Activated naive CD4-positive, alpha-beta T cell treated with anti-CD3 and anti-CD28 coated beads, Interleukin-2, amount 50 U/mL, for 16 hours (primary cell): ENCODE measurements at regions not wholly inside any gene's neighbourhood (a gene's known extent, or its start where the extent isn't known, plus 50 kb on each side); places are given as distances from the start of the nearest gene placed in this dataset.

Experiments
- DNase-seq: peaks from one replicate; pipeline ENCODE4 v3.0.0-alpha.2; 2020

- DNase-seq = no peak
Observed at GRCh38 chr2:174667250-174667860, 69.8 kb upstream of the WIPF1 start.

- DNase-seq = no peak
Observed at GRCh38 chr2:174666845-174667244, 69.2 kb upstream of the WIPF1 start.

GRCh38 chr2:174666312-174666711 is 68.7 kb upstream of the WIPF1 start:
- no peak for DNase-seq

- no peak for DNase-seq
Observed at GRCh38 chr2:174664084-174664759, 66.6 kb upstream of the WIPF1 start.

- DNase-seq = no peak
Observed at GRCh38 chr2:174663550-174663949, 65.9 kb upstream of the WIPF1 start.

GRCh38 chr2:174662859-174663258 is 65.3 kb upstream of the WIPF1 start:
- DNase-seq = no peak

GRCh38 chr2:174662459-174662858 is 64.9 kb upstream of the WIPF1 start:
- DNase-seq = no peak

GRCh38 chr2:174660984-174661675 is 63.5 kb upstream of the WIPF1 start:
- no peak for DNase-seq

- DNase-seq = no peak
Observed at GRCh38 chr2:174659069-174659900, 61.7 kb upstream of the WIPF1 start.

- no peak for DNase-seq
Observed at GRCh38 chr2:174656676-174657176, 59.1 kb upstream of the WIPF1 start.

GRCh38 chr2:174656035-174656434 is 58.4 kb upstream of the WIPF1 start:
- no peak for DNase-seq

GRCh38 chr2:174654419-174654941 is 56.9 kb upstream of the WIPF1 start:
- no peak for DNase-seq

GRCh38 chr2:174648896-174649295 is 51.3 kb upstream of the WIPF1 start:
- DNase-seq = no peak
